Pons (tissue), 1 donor: ENCODE measurements at regions not wholly inside any gene's neighbourhood (a gene's known extent, or its start where the extent isn't known, plus 50 kb on each side); places are given as distances from the start of the nearest gene placed in this dataset.

Source experiments
- DNase-seq: peaks from one replicate; pipeline ENCODE4 v3.0.0-alpha.2; 2016; ENCODE audit warnings: low spot score

- DNase-seq: no peak
These were observed 181.1 kb upstream of the DAB2 start for GRCh38 chr5:39605588-39606575.

GRCh38 chr5:39605145-39605544 is 180.4 kb upstream of the DAB2 start:
- DNase-seq: no peak

GRCh38 chr5:39604491-39604890 is 179.7 kb upstream of the DAB2 start:
- DNase-seq: no peak

GRCh38 chr5:39599721-39600431 is 175.1 kb upstream of the DAB2 start:
- no peak for DNase-seq

GRCh38 chr5:39598661-39599248 is 174.0 kb upstream of the DAB2 start:
- no peak for DNase-seq

- no peak for DNase-seq
These were observed 163.4 kb upstream of the DAB2 start for GRCh38 chr5:39588179-39588578.

GRCh38 chr5:39587675-39588074 is 162.9 kb upstream of the DAB2 start:
- DNase-seq: no peak

- DNase-seq: no peak
These were observed 161.4 kb upstream of the DAB2 start for GRCh38 chr5:39586185-39586584.

GRCh38 chr5:39584927-39585326 is 160.1 kb upstream of the DAB2 start:
- DNase-seq: no peak

- no peak for DNase-seq
These were observed 156.1 kb upstream of the DAB2 start for GRCh38 chr5:39580702-39581453.

- DNase-seq: no peak
These were observed 155.0 kb upstream of the DAB2 start for GRCh38 chr5:39579750-39580149.

GRCh38 chr5:39578887-39579497 is 154.2 kb upstream of the DAB2 start:
- peak; percentile 35 for DNase-seq

- DNase-seq: no peak
These were observed 152.7 kb upstream of the DAB2 start for GRCh38 chr5:39577529-39577928.

- DNase-seq: peak; percentile 65
These were observed 145.7 kb upstream of the DAB2 start for GRCh38 chr5:39570403-39571027.

- DNase-seq: no peak
These were observed 145.1 kb upstream of the DAB2 start for GRCh38 chr5:39569857-39570256.

GRCh38 chr5:39566891-39567290 is 142.1 kb upstream of the DAB2 start:
- no peak for DNase-seq

- no peak for DNase-seq
These were observed 141.2 kb upstream of the DAB2 start for GRCh38 chr5:39566029-39566428.

- DNase-seq: no peak
These were observed 136.6 kb upstream of the DAB2 start for GRCh38 chr5:39561421-39561820.

GRCh38 chr5:39560726-39561125 is 135.9 kb upstream of the DAB2 start:
- no peak for DNase-seq

GRCh38 chr5:39559923-39560322 is 135.1 kb upstream of the DAB2 start:
- DNase-seq: no peak

GRCh38 chr5:39558541-39558940 is 133.8 kb upstream of the DAB2 start:
- no peak for DNase-seq
